ENCODE measurements at regions not wholly inside any gene's neighbourhood (a gene's known extent, or its start where the extent isn't known, plus 50 kb on each side); places are given as distances from the start of the nearest gene placed in this dataset.

- no peak for TF ChIP-seq POLR2A (IDR thresholded peaks at IDR 0.05)
- no peak for TF ChIP-seq CTCF (IDR thresholded peaks at IDR 0.05)
- no peak for TF ChIP-seq POLR2AphosphoS5 (IDR thresholded peaks at IDR 0.05)
- no peak for TF ChIP-seq EP300 (IDR thresholded peaks at IDR 0.05)
Observed at GRCh38 chr7:81206667-81207360, 288.0 kb upstream of the SEMA3C start.

All from suprapubic skin (tissue), 4 donors.